ENCODE measurements at regions not wholly inside any gene's neighbourhood (a gene's known extent, or its start where the extent isn't known, plus 50 kb on each side); places are given as distances from the start of the nearest gene placed in this dataset.

DNA sequence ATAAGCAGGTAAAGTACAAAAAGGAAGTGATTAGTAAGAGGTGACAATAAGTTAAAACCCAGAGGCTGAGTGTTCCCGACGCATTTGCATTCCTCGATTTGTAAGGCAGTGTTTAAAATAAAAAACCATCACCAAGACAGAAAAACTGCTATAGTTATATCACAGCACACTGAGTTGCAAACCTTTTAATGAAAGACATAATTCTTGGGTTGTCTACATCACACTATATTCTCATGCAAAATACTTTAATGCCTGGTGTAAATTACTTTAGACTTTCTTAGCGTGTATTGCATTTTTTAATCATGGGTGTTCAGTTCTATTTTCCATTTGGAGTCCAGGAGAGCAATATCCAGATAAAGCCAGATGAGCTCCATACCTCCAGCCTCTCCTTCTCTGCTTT, 458.5 kb downstream of the MTX2 start:
- Mint-ChIP-seq H3K27ac (no peak overlapping the region), H3K27me3 (peaks cover 4% of the 10 kb centered on the region), H3K9me3 (no peaks in the 10 kb centered on the region)

DNA sequence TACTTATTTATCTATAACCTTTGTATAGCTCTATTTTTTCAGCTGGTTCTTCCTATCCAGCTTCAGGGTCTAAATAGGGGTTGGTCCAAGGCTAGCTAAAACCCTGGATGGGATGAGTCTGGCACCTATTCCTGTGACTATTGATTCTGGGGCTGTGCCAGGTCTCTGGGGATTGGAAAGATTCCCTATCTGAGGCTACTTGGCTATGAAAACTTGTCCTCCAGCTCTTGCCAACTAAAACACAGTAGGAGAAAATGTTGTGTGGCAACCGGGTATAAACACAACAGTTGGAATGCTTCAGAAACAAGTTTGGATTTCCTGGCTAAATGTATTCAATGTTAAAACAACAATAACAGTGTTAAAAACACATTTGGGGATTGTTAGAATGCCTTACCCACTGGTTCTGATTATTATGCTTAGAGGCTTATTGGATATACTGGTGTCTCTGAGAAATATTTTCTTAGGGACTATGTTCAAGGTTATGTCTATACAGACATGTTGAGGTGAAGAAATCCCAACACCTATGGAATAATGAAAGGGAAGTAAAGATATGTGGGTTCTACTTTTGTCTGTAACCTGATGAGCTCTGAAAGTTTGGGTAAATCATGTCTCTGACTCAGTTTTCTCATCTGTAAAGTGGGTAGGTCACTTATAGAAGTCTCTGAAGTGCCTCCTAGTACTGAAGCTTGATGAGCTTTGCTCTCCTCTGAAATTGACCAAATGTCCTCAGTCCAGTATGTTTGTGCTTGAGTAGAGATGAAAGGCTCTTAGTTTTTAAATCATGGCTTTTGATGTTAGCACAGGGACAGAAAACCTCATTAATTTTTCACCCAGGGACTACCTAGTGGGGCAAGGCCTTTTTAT, 460.7 kb downstream of the MTX2 start:
- TF ChIP-seq, protein P1, sequence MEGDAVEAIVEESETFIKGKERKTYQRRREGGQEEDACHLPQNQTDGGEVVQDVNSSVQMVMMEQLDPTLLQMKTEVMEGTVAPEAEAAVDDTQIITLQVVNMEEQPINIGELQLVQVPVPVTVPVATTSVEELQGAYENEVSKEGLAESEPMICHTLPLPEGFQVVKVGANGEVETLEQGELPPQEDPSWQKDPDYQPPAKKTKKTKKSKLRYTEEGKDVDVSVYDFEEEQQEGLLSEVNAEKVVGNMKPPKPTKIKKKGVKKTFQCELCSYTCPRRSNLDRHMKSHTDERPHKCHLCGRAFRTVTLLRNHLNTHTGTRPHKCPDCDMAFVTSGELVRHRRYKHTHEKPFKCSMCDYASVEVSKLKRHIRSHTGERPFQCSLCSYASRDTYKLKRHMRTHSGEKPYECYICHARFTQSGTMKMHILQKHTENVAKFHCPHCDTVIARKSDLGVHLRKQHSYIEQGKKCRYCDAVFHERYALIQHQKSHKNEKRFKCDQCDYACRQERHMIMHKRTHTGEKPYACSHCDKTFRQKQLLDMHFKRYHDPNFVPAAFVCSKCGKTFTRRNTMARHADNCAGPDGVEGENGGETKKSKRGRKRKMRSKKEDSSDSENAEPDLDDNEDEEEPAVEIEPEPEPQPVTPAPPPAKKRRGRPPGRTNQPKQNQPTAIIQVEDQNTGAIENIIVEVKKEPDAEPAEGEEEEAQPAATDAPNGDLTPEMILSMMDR (conservative IDR thresholded peaks at IDR 0.05): no peak
- H3K27me3 Mint-ChIP-seq: peaks cover under 1% of the 10 kb centered on the region
- no peak for DNase-seq (ENCODE audit: extremely low spot score, unreplicated experiment)

More for the DNA sequence above, 458.5 kb downstream of the MTX2 start:
- TF ChIP-seq, protein P1 (conservative IDR thresholded peaks at IDR 0.05): no peak
- no peaks in the 10 kb centered on the region for H3K4me1 Mint-ChIP-seq (ENCODE audit: unreplicated experiment)
- H3K4me3 Mint-ChIP-seq: no peak overlapping the region
- DNase-seq (ENCODE audit: extremely low spot score, unreplicated experiment): no peak
- no peaks in the 10 kb centered on the region for H3K36me3 Mint-ChIP-seq

DNA sequence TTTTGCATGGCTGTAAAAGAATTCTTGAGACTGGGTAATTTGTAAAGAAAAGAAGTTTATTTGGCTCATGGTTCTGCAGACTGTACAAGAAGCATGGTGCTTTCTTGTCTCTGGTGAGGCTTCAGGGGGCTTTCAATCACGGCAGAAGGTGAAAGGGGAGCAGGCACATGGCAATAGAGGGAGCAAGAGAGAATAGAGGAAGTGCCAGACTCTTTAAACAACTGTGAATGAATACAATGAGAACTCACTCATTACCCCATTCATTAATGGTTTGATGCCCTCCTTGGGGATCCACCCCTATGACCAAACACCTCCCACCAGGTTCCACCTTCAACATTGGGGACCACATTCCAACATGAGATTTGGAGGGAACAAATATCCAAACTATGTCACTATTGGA, 463.5 kb downstream of the MTX2 start:
- Mint-ChIP-seq H3K4me3 (no peak overlapping the region), H3K36me3 (no peaks in the 10 kb centered on the region), H3K27me3 (no peaks in the 10 kb centered on the region), H3K4me1 (ENCODE audit: unreplicated experiment) (no peaks in the 10 kb centered on the region), H3K9me3 (no peaks in the 10 kb centered on the region), H3K27ac (no peak overlapping the region)
- TF ChIP-seq, protein P1 (conservative IDR thresholded peaks at IDR 0.05): no peak
- DNase-seq (ENCODE audit: extremely low spot score, unreplicated experiment): no peak

More for the DNA sequence above, 460.7 kb downstream of the MTX2 start:
- Mint-ChIP-seq H3K36me3 (no peaks in the 10 kb centered on the region), H3K4me1 (ENCODE audit: unreplicated experiment) (no peaks in the 10 kb centered on the region), H3K9me3 (no peaks in the 10 kb centered on the region), H3K4me3 (no peak overlapping the region), H3K27ac (no peak overlapping the region)

DNA sequence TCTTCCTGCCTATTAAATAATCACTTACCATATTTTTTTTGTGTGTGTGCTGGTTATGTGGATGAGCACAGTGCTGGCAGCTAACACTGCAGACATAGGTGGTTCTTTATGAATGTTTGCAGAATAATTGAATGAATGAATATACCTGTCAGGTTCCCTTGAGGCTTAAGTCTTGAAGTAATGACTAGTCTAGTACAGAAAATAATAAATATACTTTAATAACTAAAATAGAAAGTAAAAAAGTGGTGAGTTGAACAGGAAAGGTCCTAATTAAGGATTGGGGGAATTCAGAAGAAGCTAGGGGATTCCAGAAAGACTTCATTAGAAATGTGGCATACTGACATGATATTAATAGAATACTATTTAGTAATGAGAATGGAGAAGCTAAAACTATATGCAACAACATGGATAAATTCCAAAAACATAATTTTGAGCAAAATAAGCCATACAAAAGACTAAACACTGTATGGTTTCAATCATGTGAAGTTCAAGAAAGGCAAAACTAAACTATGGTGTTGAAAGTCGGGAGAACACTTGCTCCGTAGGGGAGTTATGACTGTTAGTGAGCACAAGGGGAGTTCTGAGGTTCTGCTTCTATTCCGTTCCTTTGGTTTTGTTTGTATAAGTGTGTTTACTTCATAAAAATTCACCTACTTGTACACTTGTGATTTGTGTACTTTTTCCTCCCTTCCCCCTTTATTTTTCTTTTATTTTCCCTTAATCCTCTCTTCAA, 464.6 kb downstream of the MTX2 start:
- DNase-seq (ENCODE audit: extremely low spot score, unreplicated experiment): no peak
- no peaks in the 10 kb centered on the region for H3K27me3 Mint-ChIP-seq
- no peaks in the 10 kb centered on the region for H3K4me1 Mint-ChIP-seq (ENCODE audit: unreplicated experiment)
- H3K4me3 Mint-ChIP-seq: no peak overlapping the region
- no peaks in the 10 kb centered on the region for H3K36me3 Mint-ChIP-seq
- no peaks in the 10 kb centered on the region for H3K9me3 Mint-ChIP-seq
- TF ChIP-seq, protein P1 (conservative IDR thresholded peaks at IDR 0.05): no peak
- no peak overlapping the region for H3K27ac Mint-ChIP-seq

DNA sequence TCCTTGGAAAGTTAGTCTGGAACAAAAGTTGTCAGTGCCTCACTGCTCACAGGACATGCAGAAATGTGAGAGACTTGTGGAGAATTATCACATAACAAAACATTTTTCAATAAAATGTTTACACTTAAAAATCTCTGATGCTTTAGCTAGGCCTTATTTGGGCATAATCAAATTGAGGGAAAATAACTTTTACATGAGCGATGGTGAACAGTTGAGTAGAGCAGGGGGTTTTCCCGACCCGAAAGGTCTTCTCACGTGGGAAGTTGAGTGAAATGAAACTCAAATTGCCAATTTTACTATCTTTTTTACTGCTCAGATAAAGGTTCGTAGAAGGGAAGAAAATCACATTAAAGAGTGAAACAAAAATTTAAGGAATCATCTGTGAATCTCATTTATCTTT, 465.6 kb downstream of the MTX2 start:
- no peak for DNase-seq (ENCODE audit: extremely low spot score, unreplicated experiment)
- Mint-ChIP-seq H3K27ac (no peak overlapping the region), H3K4me1 (ENCODE audit: unreplicated experiment) (no peaks in the 10 kb centered on the region), H3K9me3 (no peaks in the 10 kb centered on the region), H3K36me3 (no peaks in the 10 kb centered on the region), H3K4me3 (no peak overlapping the region), H3K27me3 (no peaks in the 10 kb centered on the region)
- TF ChIP-seq, protein P1 (conservative IDR thresholded peaks at IDR 0.05): no peak

Data from type B pancreatic cell (in vitro differentiated cells).